Ishikawa (cell line): ENCODE measurements at regions not wholly inside any gene's neighbourhood (a gene's known extent, or its start where the extent isn't known, plus 50 kb on each side); places are given as distances from the start of the nearest gene placed in this dataset.

Experiments
- CREB1 ChIP-seq: IDR thresholded peaks from 2 replicates; pipeline ENCODE4 v1.6.1; 2012; ENCODE audit warnings: low read depth
- TAF1 ChIP-seq: IDR thresholded peaks from 2 replicates; pipeline ENCODE4 v1.6.1; 2012; ENCODE audit warnings: low read depth, mild to moderate bottlenecking
- USF1 ChIP-seq: IDR thresholded peaks from 2 replicates; pipeline ENCODE4 v1.6.1; 2012
- ZBTB7A ChIP-seq: IDR thresholded peaks from 2 replicates; pipeline ENCODE4 v1.6.1; 2012; ENCODE audit warnings: low read depth
- TF ChIP-seq, protein P1 (sequence below): IDR thresholded peaks from 2 replicates; pipeline ENCODE4 v1.6.1; 2012; ENCODE audit warnings: low read depth, mild to moderate bottlenecking

DNA sequence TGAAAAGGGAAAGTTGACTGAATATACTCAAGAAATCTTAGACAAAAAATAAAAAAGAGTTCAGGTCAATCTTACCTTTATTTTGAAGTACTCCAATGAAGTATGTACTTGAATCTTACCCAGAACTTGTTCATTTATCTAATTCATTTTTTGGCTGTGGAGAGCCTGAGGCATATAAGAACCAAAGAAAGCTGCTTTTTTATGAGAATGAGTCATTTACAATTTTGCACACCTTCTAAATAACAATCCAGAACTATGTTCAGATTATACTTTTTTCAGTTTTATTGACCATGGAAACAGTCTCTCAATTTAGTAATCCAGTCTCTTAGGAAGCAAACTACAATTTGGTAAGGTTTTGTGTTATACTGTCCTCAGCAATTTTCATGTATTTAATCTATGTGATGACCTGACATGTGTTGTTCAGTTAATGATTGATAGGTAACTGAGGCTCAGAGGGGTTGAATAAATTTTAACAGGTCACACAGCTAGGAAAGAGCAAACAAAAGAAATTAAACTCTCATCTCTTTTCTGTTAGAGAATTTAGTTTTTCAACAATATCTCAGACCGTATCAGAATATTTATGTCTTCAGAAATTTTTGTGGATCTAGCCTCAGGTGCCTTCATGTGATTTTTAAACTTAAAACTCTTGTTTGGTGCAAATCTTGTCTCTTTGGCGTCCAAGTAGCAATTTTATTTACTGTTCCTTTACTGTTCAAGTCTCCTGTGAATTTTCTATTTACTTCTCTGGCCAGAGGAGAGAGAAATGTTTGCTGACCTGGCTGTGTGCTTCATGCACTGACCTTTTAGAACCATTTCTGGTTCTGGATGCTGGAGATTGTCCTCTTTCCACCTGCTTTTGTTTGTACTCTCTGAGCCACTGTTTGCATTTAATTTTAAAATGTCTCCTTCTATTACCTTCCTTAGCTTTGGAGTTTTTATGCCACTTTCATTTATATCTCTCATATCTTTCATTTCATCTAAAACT lies 1453.4 kb downstream of the STIM2 start:
- TF ChIP-seq USF1: no peak
- no peak for TF ChIP-seq ZBTB7A
- TF ChIP-seq TAF1: no peak
- TF ChIP-seq, protein P1, sequence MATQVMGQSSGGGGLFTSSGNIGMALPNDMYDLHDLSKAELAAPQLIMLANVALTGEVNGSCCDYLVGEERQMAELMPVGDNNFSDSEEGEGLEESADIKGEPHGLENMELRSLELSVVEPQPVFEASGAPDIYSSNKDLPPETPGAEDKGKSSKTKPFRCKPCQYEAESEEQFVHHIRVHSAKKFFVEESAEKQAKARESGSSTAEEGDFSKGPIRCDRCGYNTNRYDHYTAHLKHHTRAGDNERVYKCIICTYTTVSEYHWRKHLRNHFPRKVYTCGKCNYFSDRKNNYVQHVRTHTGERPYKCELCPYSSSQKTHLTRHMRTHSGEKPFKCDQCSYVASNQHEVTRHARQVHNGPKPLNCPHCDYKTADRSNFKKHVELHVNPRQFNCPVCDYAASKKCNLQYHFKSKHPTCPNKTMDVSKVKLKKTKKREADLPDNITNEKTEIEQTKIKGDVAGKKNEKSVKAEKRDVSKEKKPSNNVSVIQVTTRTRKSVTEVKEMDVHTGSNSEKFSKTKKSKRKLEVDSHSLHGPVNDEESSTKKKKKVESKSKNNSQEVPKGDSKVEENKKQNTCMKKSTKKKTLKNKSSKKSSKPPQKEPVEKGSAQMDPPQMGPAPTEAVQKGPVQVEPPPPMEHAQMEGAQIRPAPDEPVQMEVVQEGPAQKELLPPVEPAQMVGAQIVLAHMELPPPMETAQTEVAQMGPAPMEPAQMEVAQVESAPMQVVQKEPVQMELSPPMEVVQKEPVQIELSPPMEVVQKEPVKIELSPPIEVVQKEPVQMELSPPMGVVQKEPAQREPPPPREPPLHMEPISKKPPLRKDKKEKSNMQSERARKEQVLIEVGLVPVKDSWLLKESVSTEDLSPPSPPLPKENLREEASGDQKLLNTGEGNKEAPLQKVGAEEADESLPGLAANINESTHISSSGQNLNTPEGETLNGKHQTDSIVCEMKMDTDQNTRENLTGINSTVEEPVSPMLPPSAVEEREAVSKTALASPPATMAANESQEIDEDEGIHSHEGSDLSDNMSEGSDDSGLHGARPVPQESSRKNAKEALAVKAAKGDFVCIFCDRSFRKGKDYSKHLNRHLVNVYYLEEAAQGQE: no peak
- no peak for TF ChIP-seq CREB1
